H9 (cell line): ENCODE measurements at regions not wholly inside any gene's neighbourhood (a gene's known extent, or its start where the extent isn't known, plus 50 kb on each side); places are given as distances from the start of the nearest gene placed in this dataset.

Experiments
- DNase-seq: peaks from one replicate; pipeline ENCODE4 v3.0.0-alpha.2; 2017
- H2AFZ ChIP-seq: one replicate; pipeline ENCODE4 v1.6.1; 2013; ENCODE audit warnings: mild to moderate bottlenecking, low read length, control low read depth, moderate library complexity
- H2AK5ac ChIP-seq: 2 replicates; pipeline ENCODE4 v1.6.1; 2013; ENCODE audit warnings: low read length, control low read depth, mixed read lengths; ENCODE audit not compliant: insufficient read length
- H2BK120ac ChIP-seq: one replicate; pipeline ENCODE4 v1.6.1; 2013; ENCODE audit warnings: low read depth, mild to moderate bottlenecking, low read length, control low read depth, inconsistent platforms; ENCODE audit not compliant: poor library complexity, severe bottlenecking
- H2BK12ac ChIP-seq: 2 replicates; pipeline ENCODE4 v1.6.1; 2013; ENCODE audit warnings: low read length, control low read depth, mixed read lengths, low read depth; ENCODE audit not compliant: insufficient read length
- H2BK15ac ChIP-seq: 2 replicates; pipeline ENCODE4 v1.6.1; 2013; ENCODE audit warnings: low read depth, low read length, control low read depth
- H2BK20ac ChIP-seq: one replicate; pipeline ENCODE4 v1.6.1; 2013; ENCODE audit warnings: low read depth, mild to moderate bottlenecking, low read length, control low read depth, inconsistent platforms; ENCODE audit not compliant: poor library complexity, severe bottlenecking
- H2BK5ac ChIP-seq: 2 replicates; pipeline ENCODE4 v1.6.1; 2013; ENCODE audit warnings: low read length, control low read depth, mixed read lengths; ENCODE audit not compliant: insufficient read length
- H3K14ac ChIP-seq: 2 replicates; pipeline ENCODE4 v1.6.1; 2013; ENCODE audit warnings: low read length, control low read depth; ENCODE audit not compliant: insufficient read depth
- H3K18ac ChIP-seq: 2 replicates; pipeline ENCODE4 v1.6.1; 2013; ENCODE audit warnings: low read depth, mild to moderate bottlenecking, mixed read lengths, low read length, control low read depth; ENCODE audit not compliant: insufficient read length
- H3K23ac ChIP-seq: 2 replicates; pipeline ENCODE4 v1.6.1; 2013; ENCODE audit warnings: low read length, control low read depth, mixed read lengths, low read depth; ENCODE audit not compliant: insufficient read length
- H3K23me2 ChIP-seq: 2 replicates; pipeline ENCODE4 v1.6.1; 2013; ENCODE audit warnings: low read depth, mild to moderate bottlenecking, mixed read lengths, low read length, control low read depth; ENCODE audit not compliant: insufficient read length, poor library complexity, severe bottlenecking
- H3K27ac ChIP-seq: 2 replicates; pipeline ENCODE4 v1.5.1; 2013; ENCODE audit warnings: low read length, control low read depth, mixed read lengths, low read depth; ENCODE audit not compliant: insufficient read length
- H3K27me3 ChIP-seq: 2 replicates; pipeline ENCODE4 v1.6.1; 2013; ENCODE audit warnings: low read length, control low read depth, inconsistent platforms; ENCODE audit not compliant: insufficient read depth
- H3K4ac ChIP-seq: 2 replicates; pipeline ENCODE4 v1.6.1; 2013; ENCODE audit warnings: low read depth, mild to moderate bottlenecking, control low read depth, inconsistent platforms, low read length, moderate library complexity
- H3K4me1 ChIP-seq: 2 replicates; pipeline ENCODE4 v1.6.1; 2013; ENCODE audit warnings: low read length, control low read depth, inconsistent platforms; ENCODE audit not compliant: insufficient read depth
- H3K4me2 ChIP-seq: 2 replicates; pipeline ENCODE4 v1.6.1; 2013; ENCODE audit warnings: low read length, control low read depth, mixed read lengths; ENCODE audit not compliant: insufficient read length, insufficient read depth
- H3K56ac ChIP-seq: 2 replicates; pipeline ENCODE4 v1.6.1; 2013; ENCODE audit warnings: low read depth, mild to moderate bottlenecking, mixed read lengths, low read length, control low read depth; ENCODE audit not compliant: insufficient read length
- H3K79me1 ChIP-seq: 2 replicates; pipeline ENCODE4 v1.6.1; 2013; ENCODE audit warnings: low read depth, mild to moderate bottlenecking, moderate library complexity, low read length, control low read depth, inconsistent platforms; ENCODE audit not compliant: insufficient read depth, poor library complexity, severe bottlenecking
- H3K79me2 ChIP-seq: 2 replicates; pipeline ENCODE4 v1.6.1; 2013; ENCODE audit warnings: low read length, control low read depth, inconsistent platforms; ENCODE audit not compliant: insufficient read depth
- H3K9ac ChIP-seq: 2 replicates; pipeline ENCODE4 v1.6.1; 2013; ENCODE audit warnings: low read length, control low read depth, mixed read lengths; ENCODE audit not compliant: insufficient read length; ENCODE audit errors: extremely low read depth
- H3K9me3 ChIP-seq: one replicate; pipeline ENCODE4 v1.6.1; 2013; ENCODE audit warnings: low read depth, low read length, inconsistent platforms; ENCODE audit not compliant: control insufficient read depth
- H3T11ph ChIP-seq: one replicate; pipeline ENCODE4 v1.6.1; 2013; ENCODE audit warnings: mild to moderate bottlenecking, low read length, control low read depth, inconsistent platforms
- H4K20me1 ChIP-seq: one replicate; pipeline ENCODE4 v1.6.1; 2013; ENCODE audit not compliant: control insufficient read depth, insufficient read length, insufficient read depth
- H4K5ac ChIP-seq: 2 replicates; pipeline ENCODE4 v1.6.1; 2013; ENCODE audit warnings: low read depth, mild to moderate bottlenecking, mixed read lengths, low read length, control low read depth; ENCODE audit not compliant: insufficient read length
- H4K8ac ChIP-seq: replicated peaks from 2 replicates; pipeline ENCODE4 v1.6.1; 2013; ENCODE audit warnings: low read length, control low read depth, mixed read lengths, low read depth; ENCODE audit not compliant: insufficient read length
- H4K91ac ChIP-seq: 2 replicates; pipeline ENCODE4 v1.6.1; 2013; ENCODE audit warnings: low read depth, mild to moderate bottlenecking, moderate library complexity, mixed read lengths, low read length, control low read depth; ENCODE audit not compliant: insufficient read length
- H3K27ac Mint-ChIP-seq, 3 experiments: 2 replicates in 2 of 3; 3 replicates in 1 of 3; pipeline ENCODE4 v1.8.0; 2020 to 2021; ENCODE audit warnings: mixed read lengths in 3 of 3, mild to moderate bottlenecking in 1 of 3, moderate library complexity in 1 of 3
- H3K27me3 Mint-ChIP-seq: 2 replicates; pipeline ENCODE4 v1.8.0; 2021; ENCODE audit warnings: low read depth, mild to moderate bottlenecking, moderate library complexity, mixed read lengths
- H3K36me3 Mint-ChIP-seq, 3 experiments: 2 replicates in 2 of 3; 3 replicates in 1 of 3; pipeline ENCODE4 v1.8.0; 2020 to 2021; ENCODE audit warnings: low read depth in 3 of 3, mixed read lengths in 3 of 3; ENCODE audit not compliant: insufficient read depth in 1 of 3
- H3K4me1 Mint-ChIP-seq, 2 experiments: 2 replicates each; pipeline ENCODE4 v1.8.0; 2020; ENCODE audit warnings: mixed read lengths in 2 of 2
- H3K4me3 Mint-ChIP-seq, 2 experiments: 2 replicates in 1 of 2; 3 replicates in 1 of 2; pipeline ENCODE4 v1.8.0; 2020 to 2021; ENCODE audit warnings: mild to moderate bottlenecking in 2 of 2, mixed read lengths in 2 of 2, moderate library complexity in 1 of 2
- H3K9me3 Mint-ChIP-seq, 2 experiments: 2 replicates in 1 of 2; 3 replicates in 1 of 2; pipeline ENCODE4 v1.8.0; 2020; ENCODE audit warnings: mild to moderate bottlenecking in 2 of 2, mixed read lengths in 2 of 2, moderate library complexity in 1 of 2
- WGBS: extraction: QIAGEN DNeasy Blood & Tissue Kit; methylation state at CpG from one replicate; pipeline ENCODE4 v1.1.7; 2013; ENCODE audit warnings: missing lambda C conversion rate, low lambda C conversion rate, mixed read lengths; ENCODE audit not compliant: insufficient read length; ENCODE audit errors: extremely low coverage; 5-methylcytosine and 5-hydroxymethylcytosine counted together
- TF ChIP-seq, protein P1 (sequence below): fragments of 200-600 bp; sonication (generic); conservative IDR thresholded peaks from 3 replicates; pipeline ENCODE4 v1.8.0; 2021; ENCODE audit warnings: antibody characterized with exemption, mild to moderate bottlenecking

DNA sequence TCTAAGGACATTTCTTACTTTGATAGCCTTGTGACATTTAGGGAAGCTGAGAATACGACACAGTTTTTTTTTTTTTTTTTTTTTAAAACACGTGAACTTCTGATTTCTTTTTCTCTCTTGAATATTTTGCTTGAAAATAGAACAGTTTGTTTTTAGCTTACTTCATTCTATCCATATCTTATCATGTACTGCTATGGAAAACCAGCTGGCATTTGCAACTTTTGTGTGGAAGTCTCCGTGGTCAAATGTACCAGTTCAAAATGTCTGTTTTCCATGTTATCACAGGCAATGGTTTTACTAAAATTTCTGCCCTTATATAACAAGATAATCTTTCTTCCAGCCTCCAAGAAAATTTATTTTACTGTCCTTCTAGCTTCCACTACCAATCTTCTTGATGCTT, 821.6 kb downstream of the DNAJB9 start:
- Histone ChIP-seq H3K14ac (no peak overlapping the region), H3K23me2 (no peaks in the 10 kb centered on the region), H4K20me1 (no peaks in the 10 kb centered on the region), H4K91ac (no peak overlapping the region), H3K9me3 (no peaks in the 10 kb centered on the region), H3K4me1 (no peaks in the 10 kb centered on the region), H4K8ac (no peak overlapping the region), H3K9ac (no peak overlapping the region), H3K79me1 (no peaks in the 10 kb centered on the region), H3K4me2 (no peak overlapping the region), H2AK5ac (no peak overlapping the region), H3K4ac (no peak overlapping the region), H3T11ph (no peak overlapping the region), H2BK12ac (no peak overlapping the region), H2AFZ (no peak overlapping the region), H2BK120ac (no peak overlapping the region), H3K27me3 (no peaks in the 10 kb centered on the region), H4K5ac (no peak overlapping the region), H2BK15ac (no peak overlapping the region), H2BK20ac (no peak overlapping the region), H3K18ac (no peak overlapping the region), H3K23ac (no peak overlapping the region), H2BK5ac (no peak overlapping the region), H3K27ac (no peak overlapping the region), H3K79me2 (no peaks in the 10 kb centered on the region), H3K56ac (no peak overlapping the region)
- TF ChIP-seq, protein P1, sequence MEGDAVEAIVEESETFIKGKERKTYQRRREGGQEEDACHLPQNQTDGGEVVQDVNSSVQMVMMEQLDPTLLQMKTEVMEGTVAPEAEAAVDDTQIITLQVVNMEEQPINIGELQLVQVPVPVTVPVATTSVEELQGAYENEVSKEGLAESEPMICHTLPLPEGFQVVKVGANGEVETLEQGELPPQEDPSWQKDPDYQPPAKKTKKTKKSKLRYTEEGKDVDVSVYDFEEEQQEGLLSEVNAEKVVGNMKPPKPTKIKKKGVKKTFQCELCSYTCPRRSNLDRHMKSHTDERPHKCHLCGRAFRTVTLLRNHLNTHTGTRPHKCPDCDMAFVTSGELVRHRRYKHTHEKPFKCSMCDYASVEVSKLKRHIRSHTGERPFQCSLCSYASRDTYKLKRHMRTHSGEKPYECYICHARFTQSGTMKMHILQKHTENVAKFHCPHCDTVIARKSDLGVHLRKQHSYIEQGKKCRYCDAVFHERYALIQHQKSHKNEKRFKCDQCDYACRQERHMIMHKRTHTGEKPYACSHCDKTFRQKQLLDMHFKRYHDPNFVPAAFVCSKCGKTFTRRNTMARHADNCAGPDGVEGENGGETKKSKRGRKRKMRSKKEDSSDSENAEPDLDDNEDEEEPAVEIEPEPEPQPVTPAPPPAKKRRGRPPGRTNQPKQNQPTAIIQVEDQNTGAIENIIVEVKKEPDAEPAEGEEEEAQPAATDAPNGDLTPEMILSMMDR: no peak
- DNase-seq: no peak
- no peaks in the 10 kb centered on the region for H3K36me3 Mint-ChIP-seq
- no CpG with 5 or more reads among the region's 3 CpGs for WGBS
- H3K27ac Mint-ChIP-seq: no peak overlapping the region
- H3K27me3 Mint-ChIP-seq: no peaks in the 10 kb centered on the region
- no peak overlapping the region for H3K4me3 Mint-ChIP-seq
- no peaks in the 10 kb centered on the region for H3K9me3 Mint-ChIP-seq
- H3K4me1 Mint-ChIP-seq: no peaks in the 10 kb centered on the region
